Hepatocyte (in vitro differentiated cells): ENCODE measurements at regions not wholly inside any gene's neighbourhood (a gene's known extent, or its start where the extent isn't known, plus 50 kb on each side); places are given as distances from the start of the nearest gene placed in this dataset.

Source experiments
- DNase-seq: peaks from one replicate; pipeline ENCODE4 v3.0.0-alpha.2; 2016; ENCODE audit warnings: low spot score
- H2AFZ ChIP-seq: fragments of 200-600 bp; sonication (generic); 2 replicates; pipeline ENCODE4 v1.6.0; 2016; ENCODE audit warnings: antibody characterized with exemption, mild to moderate bottlenecking
- H3K27ac ChIP-seq: fragments of 200-600 bp; sonication (generic); 2 replicates; pipeline ENCODE4 v1.5.1; 2016; ENCODE audit warnings: mild to moderate bottlenecking
- H3K27me3 ChIP-seq: fragments of 200-600 bp; sonication (generic); 2 replicates; pipeline ENCODE4 v1.6.1; 2016
- H3K36me3 ChIP-seq: fragments of 200-600 bp; sonication (generic); replicated peaks from 2 replicates; pipeline ENCODE4 v1.5.1; 2016; ENCODE audit warnings: low read depth; ENCODE audit not compliant: insufficient read depth
- H3K4me1 ChIP-seq: fragments of 200-600 bp; sonication (generic); 2 replicates; pipeline ENCODE4 v1.5.1; 2016; ENCODE audit warnings: mild to moderate bottlenecking, moderate library complexity; ENCODE audit not compliant: insufficient read depth
- H3K4me2 ChIP-seq: fragments of 200-600 bp; sonication (generic); 2 replicates; pipeline ENCODE4 v1.6.0; 2016
- H3K4me3 ChIP-seq: fragments of 200-600 bp; sonication (generic); 2 replicates; pipeline ENCODE4 v1.5.1; 2016; ENCODE audit warnings: mild to moderate bottlenecking
- H3K79me2 ChIP-seq: fragments of 200-600 bp; sonication (generic); 2 replicates; pipeline ENCODE4 v1.6.0; 2017; ENCODE audit warnings: mild to moderate bottlenecking
- H3K9me2 ChIP-seq: fragments of 200-600 bp; sonication (generic); replicated peaks from 2 replicates; pipeline ENCODE4 v1.6.0; 2017; ENCODE audit warnings: mild to moderate bottlenecking; ENCODE audit not compliant: insufficient read depth
- H3K9me3 ChIP-seq: fragments of 200-600 bp; sonication (generic); 2 replicates; pipeline ENCODE4 v1.5.1; 2016; ENCODE audit warnings: low read depth, mild to moderate bottlenecking
- H4K20me1 ChIP-seq: fragments of 200-600 bp; sonication (generic); 2 replicates; pipeline ENCODE4 v1.6.0; 2016; ENCODE audit warnings: mild to moderate bottlenecking; ENCODE audit not compliant: insufficient read depth, poor library complexity, severe bottlenecking
- CTCF ChIP-seq: fragments of 200-600 bp; sonication (generic); IDR thresholded peaks from 2 replicates; pipeline ENCODE4 v1.5.1; 2016; ENCODE audit warnings: antibody characterized with exemption, mild to moderate bottlenecking; ENCODE audit not compliant: poor library complexity
- EZH2 ChIP-seq: fragments of 200-600 bp; sonication (generic); IDR thresholded peaks from 2 replicates; pipeline ENCODE4 v1.6.1; 2016; ENCODE audit warnings: antibody characterized with exemption, mild to moderate bottlenecking, borderline replicate concordance
- EZH2phosphoT487 ChIP-seq: fragments of 200-600 bp; sonication (generic); IDR thresholded peaks from one replicate; pipeline ENCODE4 v1.6.1; 2018; ENCODE audit warnings: antibody characterized with exemption, mild to moderate bottlenecking, low read depth, moderate library complexity; ENCODE audit not compliant: unreplicated experiment, severe bottlenecking
- WGBS: methylation state at CpG from one replicate; pipeline ENCODE4 v1.1.6; 2016; ENCODE audit warnings: low lambda C conversion rate; ENCODE audit errors: missing lambda C conversion rate; 5-methylcytosine and 5-hydroxymethylcytosine counted together

DNA sequence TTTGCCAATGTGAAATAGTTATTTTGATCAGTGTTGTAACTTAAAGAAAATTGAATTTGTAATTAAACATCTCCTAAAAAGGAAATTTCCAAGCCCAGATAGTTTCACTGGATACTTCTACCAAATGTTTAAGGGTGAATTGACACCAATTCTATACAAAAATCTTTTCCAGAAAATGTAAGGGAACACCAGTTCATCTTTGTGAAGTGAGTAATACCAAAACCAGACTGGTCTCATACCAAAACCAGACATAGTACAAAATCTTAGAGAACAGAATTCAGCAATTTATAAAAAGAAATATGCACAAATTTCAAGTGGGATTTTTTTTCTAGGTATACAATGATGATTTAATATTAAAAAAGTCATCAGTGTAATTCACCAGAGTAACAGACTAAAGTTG lies 86.0 kb upstream of the ZNF32 start:
- H4K20me1 ChIP-seq = no peaks in the 10 kb centered on the region

GRCh38 chr10:43731486-43731885 lies 82.8 kb upstream of the ZNF32 start:
- H3K27me3 ChIP-seq = no peaks in the 10 kb centered on the region
- H3K79me2 ChIP-seq = no peaks in the 10 kb centered on the region
- H3K9me3 ChIP-seq = peaks cover 4% of the 10 kb centered on the region
- WGBS = 82% methylated on average over 3 of the region's 3 CpGs
- DNase-seq = no peak
- H3K36me3 ChIP-seq = no peaks in the 10 kb centered on the region
- TF ChIP-seq EZH2phosphoT487 = no peak
- TF ChIP-seq EZH2 = no peak
- TF ChIP-seq CTCF = no peak
- no peaks in the 10 kb centered on the region for H4K20me1 ChIP-seq
- H3K9me2 ChIP-seq = no peaks in the 10 kb centered on the region
- no peak overlapping the region for H2AFZ ChIP-seq
- H3K27ac ChIP-seq = no peak overlapping the region
- peaks cover 6% of the 10 kb centered on the region for H3K4me1 ChIP-seq
- no peak overlapping the region for H3K4me3 ChIP-seq
- H3K4me2 ChIP-seq = no peak overlapping the region

More for the DNA sequence above, 86.0 kb upstream of the ZNF32 start:
- Histone ChIP-seq H3K79me2 (no peaks in the 10 kb centered on the region), H3K4me2 (no peak overlapping the region), H3K9me2 (no peaks in the 10 kb centered on the region), H3K27me3 (no peaks in the 10 kb centered on the region), H3K27ac (no peak overlapping the region), H3K36me3 (no peaks in the 10 kb centered on the region), H3K9me3 (peaks cover 4% of the 10 kb centered on the region), H3K4me1 (peaks cover 15% of the 10 kb centered on the region), H3K4me3 (no peak overlapping the region), H2AFZ (no peak overlapping the region)
- no peak for TF ChIP-seq EZH2phosphoT487
- no peak for TF ChIP-seq CTCF
- no peak for TF ChIP-seq EZH2
- no peak for DNase-seq

DNA sequence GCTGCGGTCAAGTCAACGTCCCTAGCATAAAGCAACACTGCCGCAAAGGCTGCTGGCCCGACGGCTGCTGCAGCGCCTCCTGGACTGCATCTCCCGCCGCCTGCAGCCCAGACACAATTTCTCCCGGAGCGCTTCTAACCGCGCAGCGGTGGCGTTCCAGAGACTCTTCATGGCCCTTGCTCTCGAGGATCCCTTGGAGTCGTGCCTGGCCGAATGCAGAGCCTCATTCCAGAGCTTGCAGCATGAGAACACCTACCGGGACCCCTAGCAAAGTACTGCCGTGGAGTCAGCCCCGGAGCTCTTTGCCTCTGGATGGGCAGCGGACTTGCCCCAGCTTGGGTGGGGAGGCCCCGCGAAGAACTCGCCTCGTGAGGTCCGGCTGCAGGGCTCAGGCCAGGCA lies 79.7 kb upstream of the ZNF32 start:
- no peaks in the 10 kb centered on the region for H4K20me1 ChIP-seq
- WGBS = 95% methylated on average over 26 of the region's 26 CpGs
- H2AFZ ChIP-seq = no peak overlapping the region
- no peak overlapping the region for H3K4me2 ChIP-seq
- H3K4me3 ChIP-seq = no peak overlapping the region
- H3K9me3 ChIP-seq = peaks cover 4% of the 10 kb centered on the region
- no peaks in the 10 kb centered on the region for H3K79me2 ChIP-seq
- H3K36me3 ChIP-seq = no peaks in the 10 kb centered on the region
- no peak for TF ChIP-seq CTCF
- TF ChIP-seq EZH2phosphoT487 = no peak
- no peak for TF ChIP-seq EZH2
- no peak for DNase-seq
- no peaks in the 10 kb centered on the region for H3K27me3 ChIP-seq
- H3K4me1 ChIP-seq = no peaks in the 10 kb centered on the region
- no peaks in the 10 kb centered on the region for H3K9me2 ChIP-seq
- no peak overlapping the region for H3K27ac ChIP-seq

DNA sequence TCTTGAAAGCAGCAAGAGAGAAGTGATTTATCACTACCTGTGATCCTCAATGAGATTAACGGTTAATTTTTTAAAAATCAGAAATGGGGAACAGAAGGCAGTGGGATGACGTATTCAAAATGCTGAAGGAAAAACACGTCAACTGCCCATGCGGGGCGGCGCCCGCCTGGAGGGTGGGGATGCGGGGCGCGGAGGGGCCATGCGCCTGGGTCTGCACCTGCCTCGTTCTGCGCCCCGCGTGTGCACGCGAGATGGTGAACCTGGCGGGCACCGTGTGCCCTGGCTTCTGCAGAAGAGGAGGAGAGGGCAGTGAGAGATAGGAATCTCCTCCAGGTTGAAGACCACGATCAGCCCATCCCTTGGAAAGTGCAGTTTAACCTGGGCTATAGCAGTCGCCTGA lies 79.3 kb upstream of the ZNF32 start:
- Histone ChIP-seq H4K20me1 (no peaks in the 10 kb centered on the region), H3K9me3 (peaks cover 4% of the 10 kb centered on the region), H3K36me3 (no peaks in the 10 kb centered on the region), H3K4me1 (no peaks in the 10 kb centered on the region), H3K4me3 (no peak overlapping the region), H3K79me2 (no peaks in the 10 kb centered on the region), H3K27ac (no peak overlapping the region), H3K27me3 (no peaks in the 10 kb centered on the region), H3K9me2 (no peaks in the 10 kb centered on the region), H3K4me2 (no peak overlapping the region), H2AFZ (no peak overlapping the region)
- TF ChIP-seq EZH2phosphoT487 (no peak), CTCF (no peak), EZH2 (no peak)
- no peak for DNase-seq
- WGBS = 96% methylated on average over 10 of the region's 21 CpGs
